Naive B cell (primary cell): ENCODE measurements at regions not wholly inside any gene's neighbourhood (a gene's known extent, or its start where the extent isn't known, plus 50 kb on each side); places are given as distances from the start of the nearest gene placed in this dataset.

ENCODE experiments used
- ATAC-seq, 2 donors: fragments of 150-1000 bp; cut with Tn5 transposase; 2 replicates each; pipeline ENCODE4 v1.10.0; 2021; ENCODE audit warnings: low read depth in 2 of 2, mild to moderate bottlenecking in 2 of 2, moderate library complexity in 2 of 2
- DNase-seq: peaks from one replicate; pipeline ENCODE4 v3.0.0; 2022
- H3K27ac Mint-ChIP-seq, 6 donors: one replicate each; pipeline ENCODE4 v1.8.0; 2020 to 2022; ENCODE audit warnings: mild to moderate bottlenecking in 6 of 6, mixed read lengths in 6 of 6, moderate library complexity in 5 of 6, inconsistent platforms in 2 of 6
- H3K27me3 Mint-ChIP-seq, 3 donors: one replicate each; pipeline ENCODE4 v1.8.0; 2021 to 2022; ENCODE audit warnings: mixed read lengths in 3 of 3, mild to moderate bottlenecking in 1 of 3
- H3K36me3 Mint-ChIP-seq, 2 donors: one replicate each; pipeline ENCODE4 v1.8.0; 2020 to 2022; ENCODE audit warnings: mixed read lengths in 2 of 2, inconsistent platforms in 1 of 2, mild to moderate bottlenecking in 1 of 2
- H3K4me1 Mint-ChIP-seq, 3 donors: one replicate each; pipeline ENCODE4 v1.8.0; 2020 to 2022; ENCODE audit warnings: mixed read lengths in 3 of 3, inconsistent platforms in 1 of 3, mild to moderate bottlenecking in 1 of 3, moderate library complexity in 1 of 3
- H3K4me3 Mint-ChIP-seq, 8 donors: one replicate each; pipeline ENCODE4 v1.8.0; 2020 to 2022; ENCODE audit warnings: mild to moderate bottlenecking in 8 of 8, mixed read lengths in 8 of 8, moderate library complexity in 8 of 8, inconsistent platforms in 2 of 8
- H3K9me3 Mint-ChIP-seq, 7 donors: one replicate each; pipeline ENCODE4 v1.8.0; 2020 to 2022; ENCODE audit warnings: mixed read lengths in 7 of 7, mild to moderate bottlenecking in 5 of 7, inconsistent platforms in 2 of 7, moderate library complexity in 1 of 7

- Mint-ChIP-seq H3K4me1 (no peaks in the 10 kb centered on the region), H3K36me3 (no peaks in the 10 kb centered on the region), H3K27me3 (no peaks in the 10 kb centered on the region), H3K27ac (no peak overlapping the region), H3K9me3 (peaks cover 0 to 1% (median 0%) of the 10 kb centered on the region in 7 donors), H3K4me3 (no peak overlapping the region)
- no peak for DNase-seq
- no peak for ATAC-seq
Measured at GRCh38 chr6:80714513-80714912, 608.0 kb downstream of the BCKDHB start.

GRCh38 chr6:80698459-80698858 is 592.0 kb downstream of the BCKDHB start:
- Mint-ChIP-seq H3K27ac (no peak overlapping the region), H3K27me3 (no peaks in the 10 kb centered on the region), H3K9me3 (peaks cover 13 to 40% (median 23%) of the 10 kb centered on the region in 7 donors), H3K36me3 (no peaks in the 10 kb centered on the region), H3K4me1 (no peaks in the 10 kb centered on the region), H3K4me3 (no peak overlapping the region)
- DNase-seq (no peak), ATAC-seq (no peak)

GRCh38 chr6:80696268-80696667 is 589.8 kb downstream of the BCKDHB start:
- no peak for ATAC-seq
- no peak for DNase-seq
- Mint-ChIP-seq H3K4me1 (no peaks in the 10 kb centered on the region), H3K27ac (no peak overlapping the region), H3K27me3 (no peaks in the 10 kb centered on the region), H3K9me3 (peaks cover 3 to 21% (median 11%) of the 10 kb centered on the region in 7 donors), H3K4me3 (no peak overlapping the region), H3K36me3 (no peaks in the 10 kb centered on the region)

- DNase-seq (no peak), ATAC-seq (no peak)
- no peaks in the 10 kb centered on the region for H3K36me3 Mint-ChIP-seq
- H3K4me1 Mint-ChIP-seq = no peaks in the 10 kb centered on the region
- H3K9me3 Mint-ChIP-seq = peaks cover 5 to 21% (median 14%) of the 10 kb centered on the region in 7 donors
- H3K27ac Mint-ChIP-seq = no peak overlapping the region
- H3K27me3 Mint-ChIP-seq = no peaks in the 10 kb centered on the region
- H3K4me3 Mint-ChIP-seq = no peak overlapping the region
Measured at GRCh38 chr6:80690551-80691131, 584.2 kb downstream of the BCKDHB start.

- Mint-ChIP-seq H3K36me3 (no peaks in the 10 kb centered on the region), H3K27ac (no peak overlapping the region), H3K4me1 (no peaks in the 10 kb centered on the region), H3K27me3 (no peaks in the 10 kb centered on the region), H3K4me3 (no peak overlapping the region), H3K9me3 (peaks cover 5 to 21% (median 16%) of the 10 kb centered on the region in 7 donors)
- no peak for ATAC-seq
- DNase-seq = no peak
Measured at GRCh38 chr6:80689716-80690395, 583.4 kb downstream of the BCKDHB start.

GRCh38 chr6:80679992-80680391 is 573.5 kb downstream of the BCKDHB start:
- no peaks in the 10 kb centered on the region for H3K4me1 Mint-ChIP-seq
- no peaks in the 10 kb centered on the region for H3K36me3 Mint-ChIP-seq
- ATAC-seq (no peak), DNase-seq (no peak)
- peaks cover 2 to 29% (median 3%) of the 10 kb centered on the region in 7 donors for H3K9me3 Mint-ChIP-seq
- H3K4me3 Mint-ChIP-seq = no peak overlapping the region
- H3K27me3 Mint-ChIP-seq = no peaks in the 10 kb centered on the region
- H3K27ac Mint-ChIP-seq = no peak overlapping the region

- Mint-ChIP-seq H3K4me3 (no peak overlapping the region), H3K27ac (no peak overlapping the region)
- no peak for ATAC-seq
Measured at GRCh38 chr6:80676386-80676785, 569.9 kb downstream of the BCKDHB start.

GRCh38 chr6:80674669-80675068 is 568.2 kb downstream of the BCKDHB start:
- DNase-seq (no peak), ATAC-seq (no peak)
- Mint-ChIP-seq H3K4me3 (no peak overlapping the region), H3K4me1 (no peaks in the 10 kb centered on the region), H3K36me3 (no peaks in the 10 kb centered on the region), H3K27me3 (no peaks in the 10 kb centered on the region), H3K9me3 (peaks cover 0 to 17% (median 3%) of the 10 kb centered on the region in 7 donors), H3K27ac (no peak overlapping the region)

More at GRCh38 chr6:80676386-80676785, 569.9 kb downstream of the BCKDHB start:
- DNase-seq = no peak
- no peaks in the 10 kb centered on the region for H3K36me3 Mint-ChIP-seq
- H3K9me3 Mint-ChIP-seq = peaks cover 0 to 17% (median 3%) of the 10 kb centered on the region in 7 donors
- no peaks in the 10 kb centered on the region for H3K27me3 Mint-ChIP-seq
- no peaks in the 10 kb centered on the region for H3K4me1 Mint-ChIP-seq

GRCh38 chr6:80673367-80673766 is 566.9 kb downstream of the BCKDHB start:
- no peaks in the 10 kb centered on the region for H3K4me1 Mint-ChIP-seq
- no peak for ATAC-seq
- H3K4me3 Mint-ChIP-seq = no peak overlapping the region
- no peak overlapping the region for H3K27ac Mint-ChIP-seq
- DNase-seq = no peak
- no peaks in the 10 kb centered on the region for H3K27me3 Mint-ChIP-seq
- H3K9me3 Mint-ChIP-seq = peaks cover 0 to 17% (median 2%) of the 10 kb centered on the region in 7 donors
- H3K36me3 Mint-ChIP-seq = no peaks in the 10 kb centered on the region

GRCh38 chr6:80667006-80667405 is 560.5 kb downstream of the BCKDHB start:
- H3K4me3 Mint-ChIP-seq = no peak overlapping the region
- peaks cover 0 to 2% (median 0%) of the 10 kb centered on the region in 7 donors for H3K9me3 Mint-ChIP-seq
- no peaks in the 10 kb centered on the region for H3K36me3 Mint-ChIP-seq
- no peak overlapping the region for H3K27ac Mint-ChIP-seq
- no peaks in the 10 kb centered on the region for H3K4me1 Mint-ChIP-seq
- ATAC-seq = no peak
- no peaks in the 10 kb centered on the region for H3K27me3 Mint-ChIP-seq
- DNase-seq = no peak

GRCh38 chr6:80658926-80659325 is 552.5 kb downstream of the BCKDHB start:
- H3K27me3 Mint-ChIP-seq = no peaks in the 10 kb centered on the region
- peaks cover 0 to 11% (median 4%) of the 10 kb centered on the region in 7 donors for H3K9me3 Mint-ChIP-seq
- no peaks in the 10 kb centered on the region for H3K4me1 Mint-ChIP-seq
- no peak for DNase-seq
- H3K36me3 Mint-ChIP-seq = no peaks in the 10 kb centered on the region
- H3K4me3 Mint-ChIP-seq = peak overlapping the region in 1 of 8 donors; percentile 3
- no peak for ATAC-seq
- no peak overlapping the region for H3K27ac Mint-ChIP-seq

- Mint-ChIP-seq H3K9me3 (peaks cover 2 to 16% (median 8%) of the 10 kb centered on the region in 7 donors), H3K36me3 (peaks cover 0 to 5% of the 10 kb centered on the region in 2 donors), H3K27ac (no peak overlapping the region), H3K27me3 (no peaks in the 10 kb centered on the region), H3K4me1 (no peaks in the 10 kb centered on the region), H3K4me3 (no peak overlapping the region)
- no peak for DNase-seq
- ATAC-seq = no peak
Measured at GRCh38 chr6:80647156-80647555, 540.7 kb downstream of the BCKDHB start.

GRCh38 chr6:80643881-80644280 is 537.4 kb downstream of the BCKDHB start:
- Mint-ChIP-seq H3K36me3 (no peaks in the 10 kb centered on the region), H3K4me1 (no peaks in the 10 kb centered on the region), H3K27ac (no peak overlapping the region), H3K9me3 (peaks cover 0 to 16% (median 5%) of the 10 kb centered on the region in 7 donors), H3K27me3 (no peaks in the 10 kb centered on the region), H3K4me3 (no peak overlapping the region)
- DNase-seq = no peak
- no peak for ATAC-seq

- Mint-ChIP-seq H3K36me3 (no peaks in the 10 kb centered on the region), H3K27me3 (no peaks in the 10 kb centered on the region), H3K27ac (no peak overlapping the region), H3K9me3 (peaks cover 0 to 16% (median 5%) of the 10 kb centered on the region in 7 donors), H3K4me1 (no peaks in the 10 kb centered on the region), H3K4me3 (no peak overlapping the region)
- DNase-seq (no peak), ATAC-seq (no peak)
Measured at GRCh38 chr6:80642452-80642851, 536.0 kb downstream of the BCKDHB start.
